B cell (primary cell): ENCODE measurements at regions not wholly inside any gene's neighbourhood (a gene's known extent, or its start where the extent isn't known, plus 50 kb on each side); places are given as distances from the start of the nearest gene placed in this dataset.

Experiments used
- ATAC-seq: fragments of 200-7000 bp; cut with Tn5 transposase; one replicate; pipeline ENCODE4 v1.10.0; 2021; ENCODE audit warnings: low read depth, mild to moderate bottlenecking, moderate number of reproducible peaks, moderate library complexity
- CTCF ChIA-PET: fragments of 350-600 bp; sonication (Branson Sonifier 250); formaldehyde crosslinking; loops from one replicate; lab custom pipeline; 2021; ENCODE audit warnings: antibody characterized with exemption, inconsistent platforms; lab: Charles Lee
- POLR2A ChIA-PET: fragments of 350-600 bp; sonication (Branson Sonifier 250); formaldehyde crosslinking; loops from one replicate; lab custom pipeline; 2021; ENCODE audit warnings: antibody characterized with exemption; lab: Charles Lee
- DNase-seq: peaks from one replicate; pipeline ENCODE4 v3.0.0; 2013
- H2AFZ ChIP-seq: 2 replicates; pipeline ENCODE4 v1.6.1; 2012; ENCODE audit warnings: mild to moderate bottlenecking, low read depth, low read length; ENCODE audit not compliant: insufficient read depth, poor library complexity, severe bottlenecking
- H3K27ac ChIP-seq, 2 donors: 1 replicate in 1 of 2; 2 replicates in 1 of 2; pipeline ENCODE4 v1.5.1; 2012 to 2013; ENCODE audit warnings: low read length in 2 of 2, mild to moderate bottlenecking in 2 of 2, moderate library complexity in 1 of 2
- H3K27me3 ChIP-seq, 4 experiments: fragments of 200-600 bp in 1 of 4; sonication (generic) in 1 of 4; replicated peaks in 1 of 4; 1 replicate in 2 of 4; 2 replicates in 2 of 4; pipeline versions ENCODE4 v1.6.1 to v1.7.0; 2013 to 2016; ENCODE audit warnings: low read length in 3 of 4, mild to moderate bottlenecking in 2 of 4, mixed read lengths in 1 of 4, moderate library complexity in 1 of 4; ENCODE audit not compliant: insufficient read depth in 4 of 4, control insufficient read depth in 3 of 4; ENCODE audit errors: control extremely low read depth in 1 of 4
- H3K36me3 ChIP-seq, 2 experiments: replicated peaks in 1 of 2; 1 replicate in 1 of 2; 2 replicates in 1 of 2; pipeline versions ENCODE4 v1.6.1 to v1.7.1; 2013; ENCODE audit warnings: low read length in 1 of 2; ENCODE audit not compliant: insufficient read depth in 2 of 2, control insufficient read depth in 1 of 2; ENCODE audit errors: control extremely low read depth in 1 of 2, extremely low read depth in 1 of 2
- H3K4me1 ChIP-seq, 2 donors: fragments of 200-600 bp in 1 of 2; sonication (generic) in 1 of 2; 1 replicate in 1 of 2; 2 replicates in 1 of 2; pipeline versions ENCODE4 v1.5.1 to v1.6.1; 2013 to 2017; ENCODE audit warnings: low read length in 2 of 2; ENCODE audit not compliant: control insufficient read depth in 2 of 2, insufficient read depth in 2 of 2
- H3K4me2 ChIP-seq: replicated peaks from 2 replicates; pipeline ENCODE3; 2012; ENCODE audit warnings: mild to moderate bottlenecking, low read depth, low read length; ENCODE audit not compliant: poor library complexity, severe bottlenecking
- H3K4me3 ChIP-seq, 5 experiments: fragments of 200-600 bp in 1 of 5; sonication (generic) in 1 of 5; 1 replicate in 3 of 5; 2 replicates in 2 of 5; pipeline versions ENCODE4 v1.5.1 to v1.7.0; 2011 to 2016; ENCODE audit warnings: low read length in 4 of 5, mild to moderate bottlenecking in 4 of 5, low read depth in 2 of 5, control low read depth in 1 of 5, moderate library complexity in 1 of 5; ENCODE audit not compliant: insufficient read depth in 1 of 5; ENCODE audit errors: control extremely low read depth in 1 of 5, extremely low read depth in 1 of 5
- H3K79me2 ChIP-seq: fragments of 200-600 bp; sonication (generic); one replicate; pipeline ENCODE4 v1.6.0; 2016; ENCODE audit warnings: low read length; ENCODE audit not compliant: control insufficient read depth, insufficient read depth
- H3K9ac ChIP-seq: fragments of 200-600 bp; sonication (generic); 2 replicates; pipeline ENCODE4 v1.6.1; 2017; ENCODE audit warnings: mild to moderate bottlenecking, low read length, moderate library complexity
- H3K9me3 ChIP-seq, 3 donors: one replicate each; pipeline versions ENCODE4 v1.6.1 to v1.7.1; 2013; ENCODE audit warnings: low read length in 2 of 3; ENCODE audit not compliant: control insufficient read depth in 2 of 3, insufficient read depth in 1 of 3; ENCODE audit errors: control extremely low read depth in 1 of 3
- H4K20me1 ChIP-seq: 2 replicates; pipeline ENCODE4 v1.6.0; 2012; ENCODE audit warnings: mild to moderate bottlenecking, low read length; ENCODE audit not compliant: insufficient read depth, control insufficient read depth, poor library complexity, severe bottlenecking
- H3K27ac Mint-ChIP-seq: one replicate; pipeline ENCODE4 v1.8.0; 2021; ENCODE audit warnings: mixed read lengths
- H3K27me3 Mint-ChIP-seq: one replicate; pipeline ENCODE4 v1.8.0; 2021; ENCODE audit warnings: mixed read lengths
- H3K4me1 Mint-ChIP-seq: one replicate; pipeline ENCODE4 v1.8.0; 2021; ENCODE audit warnings: mixed read lengths
- H3K4me3 Mint-ChIP-seq: one replicate; pipeline ENCODE4 v1.8.0; 2021; ENCODE audit warnings: mixed read lengths
- H3K9me3 Mint-ChIP-seq: one replicate; pipeline ENCODE4 v1.8.0; 2022; ENCODE audit warnings: mixed read lengths; ENCODE audit not compliant: insufficient read depth
- EZH2 ChIP-seq: IDR thresholded peaks from 2 replicates; pipeline ENCODE4 v1.6.1; 2012; ENCODE audit warnings: borderline replicate concordance, low read depth, mild to moderate bottlenecking, moderate library complexity, low read length; ENCODE audit not compliant: insufficient read depth, poor library complexity, severe bottlenecking
- WGBS: methylation state at CpG from one replicate; pipeline ENCODE4 v1.1.5; 2013; ENCODE audit warnings: missing lambda C conversion rate; ENCODE audit not compliant: insufficient coverage; 5-methylcytosine and 5-hydroxymethylcytosine counted together
- intact Hi-C: fragments of 100-400 bp; cut with micrococcal nuclease; formaldehyde crosslinking; loops from one replicate; pipeline ENCODE4 v1.10.0; 2022
- TF ChIP-seq, protein P1 (sequence below): fragments of 200-600 bp; IDR thresholded peaks from one replicate; pipeline ENCODE4 v1.8.0; 2022; ENCODE audit warnings: antibody characterized with exemption, mild to moderate bottlenecking

DNA sequence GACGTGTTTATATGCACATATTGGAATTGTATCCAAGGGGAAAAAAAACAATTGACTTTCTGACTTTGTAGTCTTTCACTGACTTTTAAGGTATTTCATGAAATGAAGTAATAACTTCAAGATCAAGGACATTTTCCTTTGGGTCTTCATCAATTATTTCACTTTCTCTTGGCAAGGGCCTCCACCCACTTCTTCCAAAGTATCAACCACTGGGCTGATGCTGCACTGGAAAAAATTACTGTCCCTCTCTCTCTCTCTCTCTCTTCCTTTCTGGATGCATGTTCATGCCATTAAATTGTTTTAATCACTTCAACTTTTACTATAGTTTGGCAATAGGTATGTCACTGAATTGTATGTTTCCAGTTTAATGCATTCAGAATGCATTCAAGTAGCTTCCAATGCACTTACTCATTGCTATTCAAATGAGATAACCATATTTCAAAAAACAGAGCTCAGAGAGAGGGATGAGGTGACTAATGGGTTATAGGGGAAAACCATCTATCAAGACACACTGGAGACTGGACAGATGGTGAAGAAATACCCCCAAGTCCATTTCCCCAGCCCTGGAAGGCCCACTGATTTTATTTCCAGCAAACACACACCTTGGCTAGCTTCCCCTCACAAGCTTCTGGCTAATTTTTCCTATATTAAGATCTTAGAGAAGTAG, 585.3 kb downstream of the EBF1 start:
- ATAC-seq = no peak
- peaks cover 45 to 46% of the 10 kb centered on the region in 2 donors for H3K4me1 ChIP-seq
- intact Hi-C loops = loop anchor here (5.0 to 10.0 kb wide), 6 partner anchors 48 to 443 kb away; no protein-coding TSS in a partner anchor
- CTCF ChIA-PET = interaction anchor here (0.9 kb wide), 1 partner anchor 14 kb away, joined by 3 read pairs; no protein-coding TSS in a partner anchor
- no peaks in the 10 kb centered on the region for H3K9me3 Mint-ChIP-seq
- H3K27me3 Mint-ChIP-seq = no peaks in the 10 kb centered on the region
- POLR2A ChIA-PET = interaction anchor here (1.2 kb wide), 1 partner anchor 9 kb away, joined by 5 read pairs; no protein-coding TSS in a partner anchor
- no peaks in the 10 kb centered on the region for H3K36me3 ChIP-seq
- no peaks in the 10 kb centered on the region for H3K9me3 ChIP-seq
- H3K4me3 ChIP-seq = no peak overlapping the region
- no peak overlapping the region for H3K9ac ChIP-seq
- peak overlapping the region; percentile 75 for H3K4me3 Mint-ChIP-seq
- no peaks in the 10 kb centered on the region for H3K79me2 ChIP-seq
- no peak for TF ChIP-seq EZH2
- TF ChIP-seq, protein P1, sequence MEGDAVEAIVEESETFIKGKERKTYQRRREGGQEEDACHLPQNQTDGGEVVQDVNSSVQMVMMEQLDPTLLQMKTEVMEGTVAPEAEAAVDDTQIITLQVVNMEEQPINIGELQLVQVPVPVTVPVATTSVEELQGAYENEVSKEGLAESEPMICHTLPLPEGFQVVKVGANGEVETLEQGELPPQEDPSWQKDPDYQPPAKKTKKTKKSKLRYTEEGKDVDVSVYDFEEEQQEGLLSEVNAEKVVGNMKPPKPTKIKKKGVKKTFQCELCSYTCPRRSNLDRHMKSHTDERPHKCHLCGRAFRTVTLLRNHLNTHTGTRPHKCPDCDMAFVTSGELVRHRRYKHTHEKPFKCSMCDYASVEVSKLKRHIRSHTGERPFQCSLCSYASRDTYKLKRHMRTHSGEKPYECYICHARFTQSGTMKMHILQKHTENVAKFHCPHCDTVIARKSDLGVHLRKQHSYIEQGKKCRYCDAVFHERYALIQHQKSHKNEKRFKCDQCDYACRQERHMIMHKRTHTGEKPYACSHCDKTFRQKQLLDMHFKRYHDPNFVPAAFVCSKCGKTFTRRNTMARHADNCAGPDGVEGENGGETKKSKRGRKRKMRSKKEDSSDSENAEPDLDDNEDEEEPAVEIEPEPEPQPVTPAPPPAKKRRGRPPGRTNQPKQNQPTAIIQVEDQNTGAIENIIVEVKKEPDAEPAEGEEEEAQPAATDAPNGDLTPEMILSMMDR = no peak
- no peaks in the 10 kb centered on the region for H4K20me1 ChIP-seq
- H2AFZ ChIP-seq = no peak overlapping the region
- no peaks in the 10 kb centered on the region for H3K27me3 ChIP-seq
- no peak overlapping the region for H3K27ac ChIP-seq
- no peak for DNase-seq
- no CpG with 5 or more reads among the region's 1 CpG for WGBS
- peak overlapping the region; percentile 74 for H3K4me2 ChIP-seq
- H3K4me1 Mint-ChIP-seq = peaks cover 47% of the 10 kb centered on the region
- peak overlapping the region; percentile 65 for H3K27ac Mint-ChIP-seq
